Panc1 (cell line): ENCODE measurements at regions not wholly inside any gene's neighbourhood (a gene's known extent, or its start where the extent isn't known, plus 50 kb on each side); places are given as distances from the start of the nearest gene placed in this dataset.

ENCODE experiments used
- CTCF ChIP-seq: fragments of 450-650 bp; IDR thresholded peaks from 2 replicates; pipeline ENCODE4 v1.5.1; 2017; ENCODE audit warnings: mild to moderate bottlenecking
- POLR2AphosphoS5 ChIP-seq: IDR thresholded peaks from 2 replicates; pipeline ENCODE4 v1.6.1; 2012; ENCODE audit warnings: mild to moderate bottlenecking, low read depth, low read length, moderate library complexity
- REST ChIP-seq, 2 experiments: IDR thresholded peaks; 2 replicates each; pipeline ENCODE4 v1.6.1; 2011 to 2012; ENCODE audit warnings: low read depth in 2 of 2, control low read depth in 1 of 2, low read length in 1 of 2, mild to moderate bottlenecking in 1 of 2, moderate library complexity in 1 of 2; ENCODE audit not compliant: insufficient read depth in 1 of 2
- SIN3A ChIP-seq: IDR thresholded peaks from 2 replicates; pipeline ENCODE4 v1.6.1; 2012; ENCODE audit warnings: low read depth, mild to moderate bottlenecking, low read length, moderate library complexity, borderline replicate concordance; ENCODE audit not compliant: insufficient read depth
- TCF7L2 ChIP-seq: IDR thresholded peaks from 2 replicates; pipeline ENCODE4 v1.6.1; 2011; ENCODE audit warnings: mild to moderate bottlenecking, low read depth, low read length, inconsistent platforms

GRCh38 chr9:87093777-87094176, 146.5 kb upstream of the GAS1 start:
- TF ChIP-seq SIN3A (no peak), POLR2AphosphoS5 (no peak), CTCF (no peak), REST (IDR thresholded peaks at IDR 0.05; ENCODE audit: insufficient read depth in 1 of 2, low read depth in 2 of 2, low read length in 1 of 2) (no peak), TCF7L2 (no peak)
